SW 1271 (cell line): ENCODE measurements at regions not wholly inside any gene's neighbourhood (a gene's known extent, or its start where the extent isn't known, plus 50 kb on each side); places are given as distances from the start of the nearest gene placed in this dataset.

Experiments
- DNase-seq, 2 experiments: peaks; one replicate each; lab custom pipeline; 2025; lab: John Stamatoyannopoulos, UW

DNA sequence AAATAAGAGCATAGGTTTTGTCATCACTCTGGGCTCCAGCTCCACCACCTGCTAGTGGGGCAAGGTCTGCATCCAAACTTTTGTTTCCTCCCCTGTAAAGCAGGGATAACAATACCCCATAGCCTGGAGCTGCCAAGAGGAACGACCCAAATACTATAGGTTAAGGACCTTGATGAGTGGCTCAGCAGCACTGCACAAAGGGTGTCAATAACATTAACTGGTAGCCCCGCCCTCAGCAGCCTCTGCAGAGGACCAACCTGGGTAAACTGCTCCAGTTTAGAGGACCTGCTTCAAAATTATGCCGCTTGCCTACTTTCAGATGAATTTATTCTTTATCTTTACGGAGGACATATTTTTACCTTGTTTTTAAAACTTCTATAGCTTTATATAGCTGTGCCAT, 65.8 kb upstream of the RIOK3 start:
- no peak for DNase-seq

GRCh38 chr18:23388357-23388756, 64.7 kb upstream of the RIOK3 start:
- no peak for DNase-seq

DNA sequence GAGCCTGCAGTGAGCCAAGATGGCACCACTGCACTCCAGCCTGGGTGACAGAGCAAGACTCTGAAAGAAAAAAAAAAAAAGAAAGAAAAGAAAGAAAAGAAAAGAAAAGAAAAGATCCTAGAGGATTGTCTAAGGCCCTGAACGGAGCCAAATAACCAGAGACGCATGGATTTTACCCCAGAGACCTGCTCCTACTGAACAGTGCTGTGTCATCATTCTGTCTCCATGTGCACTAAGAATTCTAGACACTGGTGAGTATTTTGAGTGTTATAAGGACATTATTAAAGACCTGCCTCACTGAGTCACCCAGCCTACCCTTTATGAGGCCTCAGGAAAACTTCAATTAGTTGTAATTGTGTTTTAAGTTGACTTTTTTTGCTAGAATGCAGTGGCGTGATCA, 61.9 kb upstream of the RIOK3 start:
- DNase-seq: no peak

DNA sequence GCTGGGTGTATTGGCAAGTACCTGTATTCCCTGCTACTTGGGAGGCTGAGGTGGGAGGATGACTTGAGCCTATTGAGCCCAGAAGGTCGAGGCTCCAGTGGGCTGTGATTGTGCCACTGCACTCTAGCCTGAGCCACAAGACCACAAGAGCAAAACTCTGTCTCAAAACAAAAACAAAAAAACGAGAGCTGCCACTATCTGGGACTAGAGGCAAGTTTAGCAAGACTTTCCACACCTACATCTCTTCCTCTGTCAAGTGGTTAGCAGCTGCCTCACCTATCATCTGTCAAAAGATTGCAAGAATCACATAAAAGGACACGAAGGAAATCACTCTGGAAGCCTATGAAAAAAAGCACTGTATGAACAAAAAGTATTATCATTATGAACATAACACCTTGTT, 55.2 kb upstream of the RIOK3 start:
- DNase-seq: no peak

DNA sequence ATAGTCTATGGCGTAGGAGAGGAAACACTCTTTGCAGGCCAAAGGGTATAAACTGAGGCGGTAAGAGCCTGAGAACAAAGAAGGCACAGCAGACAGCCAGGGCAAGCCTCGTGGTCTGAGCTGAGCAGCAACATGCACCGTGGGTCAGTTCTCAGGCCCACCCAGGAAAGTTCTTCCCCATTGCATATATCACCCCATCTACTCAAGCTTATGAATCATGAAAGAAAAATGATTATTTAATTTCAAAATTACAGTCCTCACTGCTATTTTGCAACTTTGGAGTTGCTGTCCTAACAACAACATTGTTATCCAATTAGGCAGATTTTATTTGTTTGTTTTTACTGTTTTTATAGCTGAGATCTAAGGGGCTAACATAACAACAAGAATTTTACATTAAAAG, 54.7 kb upstream of the RIOK3 start:
- no peak for DNase-seq

GRCh38 chr18:23399067-23399466, 54.0 kb upstream of the RIOK3 start:
- no peak for DNase-seq

DNA sequence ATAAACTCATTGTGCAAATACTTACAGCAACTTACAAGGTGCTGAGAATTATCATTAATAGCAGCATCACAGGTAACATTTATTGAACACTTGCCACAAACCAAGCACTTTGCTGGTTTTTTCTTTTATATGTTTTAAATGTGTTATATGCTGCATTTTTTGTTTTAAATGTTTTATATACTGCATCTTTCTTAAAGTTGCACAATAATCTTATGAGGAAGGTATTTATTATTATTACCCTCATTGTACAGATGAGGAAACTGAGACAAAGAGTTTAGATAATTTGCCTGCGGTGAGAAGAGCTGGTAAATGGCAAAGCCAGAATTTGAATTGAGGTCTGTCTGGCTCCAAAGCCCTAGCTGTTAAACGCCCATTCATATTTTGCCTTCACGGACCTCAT, 52.2 kb upstream of the RIOK3 start:
- DNase-seq: no peak

DNA sequence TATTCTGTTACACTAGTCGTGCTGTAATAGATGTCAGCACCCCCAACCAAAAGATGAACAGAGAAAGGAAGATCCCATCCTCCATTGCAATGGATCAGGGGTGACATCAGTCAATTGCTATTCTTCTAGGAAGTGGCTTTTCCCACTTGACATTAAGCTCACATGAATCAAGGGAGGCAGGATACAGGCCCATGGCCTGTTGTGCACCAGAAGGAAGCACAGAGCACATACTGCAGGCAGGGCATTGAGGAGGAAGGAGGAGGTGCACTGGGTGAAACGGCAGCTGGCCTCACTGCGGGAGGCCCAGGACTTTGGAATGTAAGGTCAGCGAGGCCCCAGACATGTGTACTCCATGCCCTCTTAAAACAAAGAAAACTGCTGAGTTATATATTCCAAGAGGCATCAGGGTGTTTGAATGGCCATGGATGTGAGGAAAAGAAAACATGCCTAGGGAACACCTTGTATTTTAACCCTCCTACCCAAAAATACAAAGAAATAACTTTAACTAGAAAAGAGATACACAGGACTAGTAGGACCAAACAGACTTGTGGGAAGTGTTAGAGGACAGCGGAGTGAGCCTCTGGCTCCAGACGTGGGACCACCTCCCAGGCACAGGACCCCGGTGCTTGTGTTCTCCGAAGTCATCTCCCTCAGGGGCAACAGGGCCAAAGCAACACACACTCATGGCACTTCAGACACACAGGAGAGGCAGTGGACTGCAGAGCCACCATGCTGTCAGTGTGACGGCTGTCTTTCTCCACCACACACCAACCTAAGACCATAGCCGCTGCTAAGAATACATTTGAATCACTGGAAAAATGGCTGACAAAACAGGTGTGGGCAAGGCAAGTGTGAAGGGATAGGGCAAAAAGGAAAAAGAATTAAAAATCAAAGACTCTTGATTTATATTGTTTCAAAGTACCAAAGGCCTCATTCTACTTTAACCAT, 51.4 kb upstream of the RIOK3 start:
- peak; percentile 48 to 84 for DNase-seq
